Breast epithelium (tissue), 4 donors: ENCODE measurements at regions not wholly inside any gene's neighbourhood (a gene's known extent, or its start where the extent isn't known, plus 50 kb on each side); places are given as distances from the start of the nearest gene placed in this dataset.
A peak's percentile ranks its signal among the peaks of the same experiment; 100 is the strongest.

Experiments used
- DNase-seq, 2 donors: peaks; one replicate each; pipeline ENCODE4 v3.0.0-alpha.2; 2019; ENCODE audit warnings: low spot score in 2 of 2
- H3K27ac ChIP-seq, 2 donors: fragments of 200-600 bp; sonication (generic) in 1 of 2; one replicate each; pipeline ENCODE4 v1.5.1; 2016 to 2019; ENCODE audit warnings: mild to moderate bottlenecking in 1 of 2
- H3K27me3 ChIP-seq, 2 donors: fragments of 200-600 bp; sonication (generic) in 1 of 2; one replicate each; pipeline versions ENCODE4 v1.5.1 to v1.6.0; 2017 to 2019; ENCODE audit warnings: control low read depth in 1 of 2, mild to moderate bottlenecking in 1 of 2
- H3K36me3 ChIP-seq: fragments of 200-600 bp; one replicate; pipeline ENCODE4 v1.5.1; 2019
- H3K4me1 ChIP-seq, 2 donors: fragments of 200-600 bp; sonication (generic); one replicate each; pipeline ENCODE4 v1.5.1; 2016 to 2019; ENCODE audit warnings: control low read depth in 1 of 2
- H3K4me3 ChIP-seq, 3 donors: fragments of 200-600 bp; sonication (generic); 1 replicate in 2 of 3; 2 replicates in 1 of 3; pipeline ENCODE4 v1.5.1; 2016 to 2019; ENCODE audit warnings: mild to moderate bottlenecking in 3 of 3, moderate library complexity in 2 of 3
- H3K9me3 ChIP-seq, 2 donors: fragments of 200-600 bp; sonication (generic) in 1 of 2; one replicate each; pipeline ENCODE4 v1.5.1; 2016 to 2019; ENCODE audit warnings: control low read depth in 1 of 2
- CTCF ChIP-seq, 3 donors: fragments of 450-650 bp; IDR thresholded peaks; one replicate each; pipeline ENCODE4 v1.5.1; 2016 to 2017; ENCODE audit warnings: antibody characterized with exemption in 3 of 3, mild to moderate bottlenecking in 3 of 3, moderate library complexity in 3 of 3
- POLR2A ChIP-seq: fragments of 450-650 bp; IDR thresholded peaks from one replicate; pipeline ENCODE4 v1.6.1; 2016; ENCODE audit warnings: antibody characterized with exemption, mild to moderate bottlenecking, moderate library complexity
- POLR2AphosphoS5 ChIP-seq, 3 donors: sonication (generic); formaldehyde crosslinking; IDR thresholded peaks; one replicate each; pipeline ENCODE4 v1.6.1; 2017; ENCODE audit warnings: antibody characterized with exemption in 3 of 3
- intact Hi-C: fragments of 100-400 bp; cut with DNase I; formaldehyde crosslinking; loops from one replicate; pipeline ENCODE4 v1.15.1; 2023; ENCODE audit warnings: low total_unique reads

- no peak for DNase-seq
- Histone ChIP-seq H3K9me3 (no peaks in the 10 kb centered on the region), H3K4me1 (no peaks in the 10 kb centered on the region), H3K27ac (peak overlapping the region; percentile 82 to 86), H3K4me3 (peak overlapping the region in 2 of 3 donors; percentile 56 to 57), H3K27me3 (no peaks in the 10 kb centered on the region), H3K36me3 (no peaks in the 10 kb centered on the region)
- intact Hi-C loops = no loop called here
- TF ChIP-seq POLR2AphosphoS5 (IDR thresholded peaks at IDR 0.05) = no peak
- no peak for TF ChIP-seq CTCF (IDR thresholded peaks at IDR 0.05)
- TF ChIP-seq POLR2A = no peak
Measured at GRCh38 chr17:72053449-72053848, 67.4 kb upstream of the SOX9 start.

- H3K36me3 ChIP-seq = no peaks in the 10 kb centered on the region
- intact Hi-C loops = no loop called here
- H3K27me3 ChIP-seq = no peaks in the 10 kb centered on the region
- H3K4me3 ChIP-seq = peak overlapping the region in 2 of 3 donors; percentile 56 to 57
- no peaks in the 10 kb centered on the region for H3K4me1 ChIP-seq
- H3K27ac ChIP-seq = peak overlapping the region; percentile 82 to 86
- H3K9me3 ChIP-seq = no peaks in the 10 kb centered on the region
- DNase-seq = no peak
- no peak for TF ChIP-seq POLR2A
- no peak for TF ChIP-seq CTCF (IDR thresholded peaks at IDR 0.05)
- no peak for TF ChIP-seq POLR2AphosphoS5 (IDR thresholded peaks at IDR 0.05)
Measured at GRCh38 chr17:72056155-72056554, 64.7 kb upstream of the SOX9 start.

- intact Hi-C loops = no loop called here
- DNase-seq = no peak
Measured at GRCh38 chr17:72056727-72057290, 64.0 kb upstream of the SOX9 start.

GRCh38 chr17:72060084-72060483, 60.7 kb upstream of the SOX9 start:
- Histone ChIP-seq H3K9me3 (no peaks in the 10 kb centered on the region), H3K27me3 (no peaks in the 10 kb centered on the region), H3K27ac (peak overlapping the region in 1 of 2 donors; percentile 82), H3K4me3 (no peak overlapping the region), H3K36me3 (no peaks in the 10 kb centered on the region), H3K4me1 (no peaks in the 10 kb centered on the region)
- no peak for TF ChIP-seq POLR2AphosphoS5 (IDR thresholded peaks at IDR 0.05)
- no peak for DNase-seq
- intact Hi-C loops = no loop called here

More at GRCh38 chr17:72056727-72057290, 64.0 kb upstream of the SOX9 start:
- H3K27ac ChIP-seq = peak overlapping the region; percentile 82 to 86
- no peaks in the 10 kb centered on the region for H3K9me3 ChIP-seq
- H3K36me3 ChIP-seq = no peaks in the 10 kb centered on the region
- TF ChIP-seq POLR2A (no peak), POLR2AphosphoS5 (IDR thresholded peaks at IDR 0.05) (no peak), CTCF (IDR thresholded peaks at IDR 0.05) (no peak)
- H3K4me1 ChIP-seq = no peaks in the 10 kb centered on the region
- H3K27me3 ChIP-seq = no peaks in the 10 kb centered on the region
- peak overlapping the region in 2 of 3 donors; percentile 56 to 57 for H3K4me3 ChIP-seq

GRCh38 chr17:72063262-72063661, 57.6 kb upstream of the SOX9 start:
- H3K4me1 ChIP-seq = no peaks in the 10 kb centered on the region
- H3K4me3 ChIP-seq = no peak overlapping the region
- H3K9me3 ChIP-seq = no peaks in the 10 kb centered on the region
- intact Hi-C loops = no loop called here
- no peaks in the 10 kb centered on the region for H3K36me3 ChIP-seq
- peak overlapping the region; percentile 54 to 67 for H3K27ac ChIP-seq
- DNase-seq = no peak
- no peak for TF ChIP-seq POLR2A
- no peak for TF ChIP-seq CTCF (IDR thresholded peaks at IDR 0.05)
- no peak for TF ChIP-seq POLR2AphosphoS5 (IDR thresholded peaks at IDR 0.05)
- no peaks in the 10 kb centered on the region for H3K27me3 ChIP-seq
